Astrocyte (in vitro differentiated cells and primary cell): ENCODE measurements at regions not wholly inside any gene's neighbourhood (a gene's known extent, or its start where the extent isn't known, plus 50 kb on each side); places are given as distances from the start of the nearest gene placed in this dataset.

ENCODE experiments used
- DNase-seq: peaks from one replicate; pipeline ENCODE4 v3.0.0-alpha.2; 2010; ENCODE audit warnings: low read depth
- FAIRE-seq: peaks from 2 replicates; lab custom pipeline; 2011; peaks lifted over from hg19 to GRCh38; lab: Jason Lieb, UNC
- H2AFZ ChIP-seq: 2 replicates; pipeline ENCODE4 v1.6.0; 2012; ENCODE audit warnings: low read depth, low read length, inconsistent platforms
- H3K27ac ChIP-seq: 2 replicates; pipeline ENCODE4 v1.5.1; 2011; ENCODE audit warnings: low read depth, low read length, inconsistent platforms
- H3K27me3 ChIP-seq: 2 replicates; pipeline ENCODE4 v1.6.0; 2011; ENCODE audit warnings: low read length, inconsistent platforms; ENCODE audit not compliant: insufficient read depth
- H3K36me3 ChIP-seq: 2 replicates; pipeline ENCODE4 v1.5.1; 2011; ENCODE audit warnings: low read length, inconsistent platforms; ENCODE audit not compliant: insufficient read depth
- H3K4me1 ChIP-seq: 2 replicates; pipeline ENCODE4 v1.5.1; 2011; ENCODE audit warnings: low read length, inconsistent platforms; ENCODE audit not compliant: insufficient read depth
- H3K4me2 ChIP-seq: 2 replicates; pipeline ENCODE4 v1.6.0; 2012; ENCODE audit warnings: low read length, inconsistent platforms
- H3K4me3 ChIP-seq: 2 replicates; pipeline ENCODE4 v1.5.1; 2011; ENCODE audit warnings: low read depth, mild to moderate bottlenecking, low read length, inconsistent platforms; ENCODE audit not compliant: insufficient read depth
- H3K79me2 ChIP-seq: 2 replicates; pipeline ENCODE4 v1.6.0; 2012; ENCODE audit warnings: mild to moderate bottlenecking, low read length, inconsistent platforms; ENCODE audit not compliant: insufficient read depth
- H3K9ac ChIP-seq: 2 replicates; pipeline ENCODE4 v1.6.0; 2012; ENCODE audit warnings: mild to moderate bottlenecking, low read length, inconsistent platforms
- H3K9me3 ChIP-seq: 2 replicates; pipeline ENCODE4 v1.5.1; 2012; ENCODE audit warnings: low read depth, mild to moderate bottlenecking, low read length, inconsistent platforms; ENCODE audit not compliant: insufficient read depth
- H4K20me1 ChIP-seq: 2 replicates; pipeline ENCODE4 v1.6.0; 2012; ENCODE audit warnings: low read length, inconsistent platforms; ENCODE audit not compliant: insufficient read depth
- H3K27ac Mint-ChIP-seq: one replicate; pipeline ENCODE4 v1.8.0; 2021; ENCODE audit warnings: mild to moderate bottlenecking, mixed read lengths; ENCODE audit not compliant: unreplicated experiment
- H3K27me3 Mint-ChIP-seq: one replicate; pipeline ENCODE4 v1.8.0; 2021; ENCODE audit warnings: low read depth, mixed read lengths; ENCODE audit not compliant: unreplicated experiment
- H3K36me3 Mint-ChIP-seq: one replicate; pipeline ENCODE4 v1.8.0; 2021; ENCODE audit warnings: low read depth, mixed read lengths; ENCODE audit not compliant: unreplicated experiment
- H3K4me1 Mint-ChIP-seq: one replicate; pipeline ENCODE4 v1.8.0; 2021; ENCODE audit warnings: low read depth, mixed read lengths; ENCODE audit not compliant: unreplicated experiment
- H3K4me3 Mint-ChIP-seq: one replicate; pipeline ENCODE4 v1.8.0; 2021; ENCODE audit warnings: mild to moderate bottlenecking, moderate library complexity, mixed read lengths; ENCODE audit not compliant: unreplicated experiment
- H3K9me3 Mint-ChIP-seq: one replicate; pipeline ENCODE4 v1.8.0; 2021; ENCODE audit warnings: mild to moderate bottlenecking, mixed read lengths; ENCODE audit not compliant: unreplicated experiment
- EZH2 ChIP-seq: IDR thresholded peaks from 2 replicates; pipeline ENCODE4 v1.6.1; 2012; ENCODE audit warnings: mild to moderate bottlenecking, low read length, inconsistent platforms; ENCODE audit not compliant: insufficient read depth
- TF ChIP-seq, protein P1 (sequence below): IDR thresholded peaks from 2 replicates; pipeline ENCODE4 v1.5.1; 2011; ENCODE audit warnings: low read depth, mild to moderate bottlenecking, inconsistent platforms, low read length, moderate library complexity; ENCODE audit not compliant: insufficient read depth

DNA sequence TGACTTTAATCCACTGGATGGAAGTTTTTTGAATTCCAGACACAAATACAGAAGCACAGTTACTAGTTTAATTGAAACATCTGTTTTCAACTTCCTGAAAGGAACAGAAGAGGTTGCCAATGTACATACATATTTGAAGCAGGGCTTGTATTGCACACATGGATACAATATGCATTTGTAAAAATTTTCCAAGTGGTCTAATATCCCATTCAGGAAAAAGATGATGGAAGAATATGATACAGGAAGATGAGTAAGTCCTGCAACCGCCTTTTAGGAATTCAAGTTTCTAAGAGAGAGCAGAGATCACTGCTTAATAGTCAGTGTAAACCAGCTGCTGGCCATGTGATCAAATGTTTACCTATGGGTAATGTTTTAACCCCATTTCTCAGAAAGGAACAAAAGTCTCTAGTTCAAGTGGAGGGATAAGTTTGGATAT lies 265.4 kb downstream of the TRIB2 start:
- peak; percentile 38 for DNase-seq
- no peaks in the 10 kb centered on the region for H3K4me1 ChIP-seq
- H3K4me3 ChIP-seq = no peak overlapping the region
- Mint-ChIP-seq H3K9me3 (no peaks in the 10 kb centered on the region), H3K4me3 (no peak overlapping the region), H3K27ac (no peak overlapping the region), H3K27me3 (peaks cover 1% of the 10 kb centered on the region), H3K36me3 (no peaks in the 10 kb centered on the region), H3K4me1 (no peaks in the 10 kb centered on the region)
- H3K4me2 ChIP-seq = no peak overlapping the region
- H4K20me1 ChIP-seq = no peaks in the 10 kb centered on the region
- no peak overlapping the region for H3K27ac ChIP-seq
- H3K9ac ChIP-seq = no peak overlapping the region
- no peaks in the 10 kb centered on the region for H3K79me2 ChIP-seq
- no peak for FAIRE-seq
- no peaks in the 10 kb centered on the region for H3K9me3 ChIP-seq
- no peak for TF ChIP-seq EZH2
- TF ChIP-seq, protein P1, sequence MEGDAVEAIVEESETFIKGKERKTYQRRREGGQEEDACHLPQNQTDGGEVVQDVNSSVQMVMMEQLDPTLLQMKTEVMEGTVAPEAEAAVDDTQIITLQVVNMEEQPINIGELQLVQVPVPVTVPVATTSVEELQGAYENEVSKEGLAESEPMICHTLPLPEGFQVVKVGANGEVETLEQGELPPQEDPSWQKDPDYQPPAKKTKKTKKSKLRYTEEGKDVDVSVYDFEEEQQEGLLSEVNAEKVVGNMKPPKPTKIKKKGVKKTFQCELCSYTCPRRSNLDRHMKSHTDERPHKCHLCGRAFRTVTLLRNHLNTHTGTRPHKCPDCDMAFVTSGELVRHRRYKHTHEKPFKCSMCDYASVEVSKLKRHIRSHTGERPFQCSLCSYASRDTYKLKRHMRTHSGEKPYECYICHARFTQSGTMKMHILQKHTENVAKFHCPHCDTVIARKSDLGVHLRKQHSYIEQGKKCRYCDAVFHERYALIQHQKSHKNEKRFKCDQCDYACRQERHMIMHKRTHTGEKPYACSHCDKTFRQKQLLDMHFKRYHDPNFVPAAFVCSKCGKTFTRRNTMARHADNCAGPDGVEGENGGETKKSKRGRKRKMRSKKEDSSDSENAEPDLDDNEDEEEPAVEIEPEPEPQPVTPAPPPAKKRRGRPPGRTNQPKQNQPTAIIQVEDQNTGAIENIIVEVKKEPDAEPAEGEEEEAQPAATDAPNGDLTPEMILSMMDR = no peak
- no peaks in the 10 kb centered on the region for H3K36me3 ChIP-seq
- H3K27me3 ChIP-seq = no peaks in the 10 kb centered on the region
- no peak overlapping the region for H2AFZ ChIP-seq

DNA sequence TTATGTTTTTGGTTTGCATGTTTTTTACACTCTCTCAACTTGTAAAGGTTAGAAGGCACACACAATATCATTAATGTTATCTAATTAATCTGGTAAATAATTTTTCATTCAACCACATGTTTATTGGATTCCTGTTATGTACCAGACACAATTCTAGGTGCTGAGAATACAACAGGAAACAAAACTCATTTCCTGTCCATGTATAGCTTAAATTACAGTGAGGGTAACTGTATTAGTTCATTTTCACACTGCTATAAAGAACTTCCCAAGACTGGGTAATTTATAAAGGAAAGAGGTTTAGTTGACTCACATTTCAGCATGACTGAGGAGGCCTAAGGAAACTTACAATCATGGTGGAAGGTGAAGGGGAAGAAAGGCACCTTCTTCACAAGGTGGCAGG lies 270.5 kb downstream of the TRIB2 start:
- Histone ChIP-seq H3K27me3 (no peaks in the 10 kb centered on the region), H3K27ac (no peak overlapping the region), H3K4me2 (no peak overlapping the region), H3K36me3 (no peaks in the 10 kb centered on the region), H3K9ac (no peak overlapping the region), H3K4me3 (no peak overlapping the region), H2AFZ (no peak overlapping the region), H3K79me2 (no peaks in the 10 kb centered on the region), H3K9me3 (no peaks in the 10 kb centered on the region), H3K4me1 (no peaks in the 10 kb centered on the region), H4K20me1 (no peaks in the 10 kb centered on the region)
- Mint-ChIP-seq H3K27ac (no peak overlapping the region), H3K4me3 (no peak overlapping the region), H3K27me3 (peaks cover 1% of the 10 kb centered on the region), H3K9me3 (no peaks in the 10 kb centered on the region), H3K4me1 (no peaks in the 10 kb centered on the region), H3K36me3 (no peaks in the 10 kb centered on the region)
- DNase-seq = no peak
- FAIRE-seq = no peak
- TF ChIP-seq, protein P1 = no peak
- no peak for TF ChIP-seq EZH2

DNA sequence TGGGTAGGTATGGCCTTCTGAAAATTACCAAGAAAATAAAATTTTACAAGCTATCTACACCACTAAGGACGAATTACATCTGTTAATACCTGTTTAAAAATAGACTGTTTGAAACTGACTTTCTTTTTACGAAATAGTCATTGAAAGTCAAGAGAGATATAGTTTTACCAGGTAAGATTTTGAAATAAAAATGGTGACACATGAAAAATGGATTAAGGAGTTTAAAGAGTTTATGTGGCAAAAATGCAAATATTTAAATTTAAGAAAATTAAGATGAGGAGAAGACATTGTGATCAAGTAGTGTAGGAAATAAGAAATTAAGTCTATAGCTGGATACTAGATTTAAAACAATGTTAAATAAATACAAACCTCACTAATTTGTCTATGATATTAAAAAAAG lies 271.5 kb downstream of the TRIB2 start:
- H3K36me3 Mint-ChIP-seq = no peaks in the 10 kb centered on the region
- FAIRE-seq (no peak), DNase-seq (no peak)
- Histone ChIP-seq H4K20me1 (no peaks in the 10 kb centered on the region), H2AFZ (no peak overlapping the region), H3K79me2 (no peaks in the 10 kb centered on the region), H3K4me2 (no peak overlapping the region), H3K27me3 (no peaks in the 10 kb centered on the region), H3K9ac (no peak overlapping the region), H3K36me3 (no peaks in the 10 kb centered on the region), H3K4me3 (no peak overlapping the region), H3K9me3 (no peaks in the 10 kb centered on the region), H3K4me1 (no peaks in the 10 kb centered on the region), H3K27ac (no peak overlapping the region)
- H3K27ac Mint-ChIP-seq = no peak overlapping the region
- peaks cover 1% of the 10 kb centered on the region for H3K27me3 Mint-ChIP-seq
- TF ChIP-seq, protein P1 = no peak
- no peak for TF ChIP-seq EZH2
- no peaks in the 10 kb centered on the region for H3K4me1 Mint-ChIP-seq
- H3K4me3 Mint-ChIP-seq = no peak overlapping the region
- H3K9me3 Mint-ChIP-seq = no peaks in the 10 kb centered on the region
